CD8-positive, alpha-beta memory T cell (primary cell): ENCODE measurements at regions not wholly inside any gene's neighbourhood (a gene's known extent, or its start where the extent isn't known, plus 50 kb on each side); places are given as distances from the start of the nearest gene placed in this dataset.
"Not testable (repeated sequence)": the region's sequence is repeated elsewhere in the genome, so short reads cannot be mapped to it uniquely, and the experiment has no call there.

ENCODE experiments used
- CTCF ChIA-PET: fragments of 350-600 bp; sonication (Branson Sonifier 250); formaldehyde crosslinking; loops from one replicate; lab custom pipeline; 2021; ENCODE audit warnings: antibody characterized with exemption; lab: Charles Lee
- POLR2A ChIA-PET: fragments of 350-600 bp; sonication (Branson Sonifier 250); formaldehyde crosslinking; loops from one replicate; lab custom pipeline; 2021; ENCODE audit warnings: antibody characterized with exemption; lab: Charles Lee
- DNase-seq, 5 donors: peaks; one replicate each; pipeline versions ENCODE4 v3.0.0 to v3.0.0-alpha.2; 2020 to 2022; ENCODE audit warnings: mixed read lengths in 1 of 5
- H3K27ac ChIP-seq: one replicate; pipeline ENCODE4 v1.7.0; 2013; ENCODE audit warnings: low read depth, mild to moderate bottlenecking, low read length, moderate library complexity
- H3K27me3 ChIP-seq: 2 replicates; pipeline ENCODE4 v1.7.0; 2013; ENCODE audit warnings: low read length, mild to moderate bottlenecking; ENCODE audit not compliant: insufficient read depth, poor library complexity, severe bottlenecking
- H3K36me3 ChIP-seq: 2 replicates; pipeline ENCODE4 v1.7.0; 2013; ENCODE audit warnings: mild to moderate bottlenecking, low read length, moderate library complexity; ENCODE audit not compliant: insufficient read depth
- H3K4me1 ChIP-seq: 2 replicates; pipeline ENCODE4 v1.7.0; 2013; ENCODE audit warnings: mild to moderate bottlenecking, low read length, moderate library complexity; ENCODE audit not compliant: insufficient read depth
- H3K4me3 ChIP-seq: 2 replicates; pipeline ENCODE4 v1.7.0; 2013; ENCODE audit warnings: mild to moderate bottlenecking, low read length
- H3K9me3 ChIP-seq: 2 replicates; pipeline ENCODE4 v1.7.0; 2013; ENCODE audit warnings: mild to moderate bottlenecking, low read length
- H3K27ac Mint-ChIP-seq, 8 donors: one replicate each; pipeline ENCODE4 v1.8.0; 2020 to 2021; ENCODE audit warnings: mixed read lengths in 8 of 8, mild to moderate bottlenecking in 6 of 8, inconsistent platforms in 3 of 8, moderate library complexity in 3 of 8
- H3K27me3 Mint-ChIP-seq, 2 donors: one replicate each; pipeline ENCODE4 v1.8.0; 2020 to 2021; ENCODE audit warnings: mixed read lengths in 2 of 2, mild to moderate bottlenecking in 1 of 2, moderate library complexity in 1 of 2
- H3K36me3 Mint-ChIP-seq, 3 donors: one replicate each; pipeline ENCODE4 v1.8.0; 2020 to 2021; ENCODE audit warnings: mixed read lengths in 3 of 3, inconsistent platforms in 1 of 3, mild to moderate bottlenecking in 1 of 3
- H3K4me1 Mint-ChIP-seq, 3 donors: one replicate each; pipeline ENCODE4 v1.8.0; 2020 to 2021; ENCODE audit warnings: mixed read lengths in 3 of 3, inconsistent platforms in 1 of 3, mild to moderate bottlenecking in 1 of 3
- H3K4me3 Mint-ChIP-seq, 7 donors: one replicate each; pipeline ENCODE4 v1.8.0; 2020 to 2021; ENCODE audit warnings: mixed read lengths in 7 of 7, mild to moderate bottlenecking in 6 of 7, moderate library complexity in 4 of 7, inconsistent platforms in 2 of 7
- H3K9me3 Mint-ChIP-seq, 5 donors: one replicate each; pipeline ENCODE4 v1.8.0; 2020 to 2022; ENCODE audit warnings: mixed read lengths in 5 of 5, mild to moderate bottlenecking in 3 of 5, moderate library complexity in 2 of 5, inconsistent platforms in 1 of 5

GRCh38 chr6:97347111-97347510, 64.1 kb upstream of the MMS22L start:
- ChIA-PET POLR2A (no interaction called here), CTCF (no interaction called here)
- Mint-ChIP-seq H3K9me3 (no peaks in the 10 kb centered on the region), H3K36me3 (no peaks in the 10 kb centered on the region), H3K27ac (no peak overlapping the region), H3K4me3 (no peak overlapping the region), H3K4me1 (no peaks in the 10 kb centered on the region), H3K27me3 (peaks cover 0 to 3% of the 10 kb centered on the region in 2 donors)
- Histone ChIP-seq H3K9me3 (no peaks in the 10 kb centered on the region), H3K4me3 (no peak overlapping the region), H3K27ac (no peak overlapping the region), H3K27me3 (no peaks in the 10 kb centered on the region), H3K36me3 (no peaks in the 10 kb centered on the region), H3K4me1 (no peaks in the 10 kb centered on the region)
- no peak for DNase-seq

DNA sequence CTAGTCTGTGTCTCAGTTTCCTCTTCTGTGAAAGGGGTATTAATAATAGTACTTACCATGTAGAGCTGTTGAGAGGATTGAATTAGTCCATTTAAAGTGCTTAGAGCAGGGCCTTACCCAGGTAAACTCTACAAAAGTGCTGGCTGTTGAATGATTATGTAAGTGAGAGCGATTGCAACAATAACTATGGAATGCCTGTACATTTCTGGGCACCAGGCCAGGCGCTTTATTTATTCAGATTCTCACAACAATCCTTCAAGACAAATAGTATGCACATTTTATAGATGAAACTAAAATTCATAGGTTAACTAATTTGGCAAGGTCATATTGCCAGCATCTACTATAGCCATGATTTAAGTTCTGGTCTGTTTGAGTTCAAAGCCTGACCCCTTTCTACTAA, 78.3 kb upstream of the MMS22L start:
- Mint-ChIP-seq H3K27me3 (peaks cover 10 to 12% of the 10 kb centered on the region in 2 donors), H3K4me1 (no peaks in the 10 kb centered on the region), H3K4me3 (no peak overlapping the region), H3K9me3 (no peaks in the 10 kb centered on the region), H3K36me3 (no peaks in the 10 kb centered on the region), H3K27ac (no peak overlapping the region)
- Histone ChIP-seq H3K27ac (no peak overlapping the region), H3K9me3 (no peaks in the 10 kb centered on the region), H3K4me1 (no peaks in the 10 kb centered on the region), H3K4me3 (no peak overlapping the region), H3K36me3 (no peaks in the 10 kb centered on the region), H3K27me3 (no peaks in the 10 kb centered on the region)
- no peak for DNase-seq
- POLR2A ChIA-PET, result no interaction called here
- CTCF ChIA-PET, result no interaction called here

- Mint-ChIP-seq H3K9me3 (no peaks in the 10 kb centered on the region), H3K4me3 (no peak overlapping the region), H3K4me1 (no peaks in the 10 kb centered on the region), H3K27ac (no peak overlapping the region), H3K27me3 (peaks cover 3 to 4% of the 10 kb centered on the region in 2 donors), H3K36me3 (no peaks in the 10 kb centered on the region)
- H3K9me3 ChIP-seq, result no peaks in the 10 kb centered on the region
- no peaks in the 10 kb centered on the region for H3K4me1 ChIP-seq
- DNase-seq, result no peak
- POLR2A ChIA-PET, result no interaction called here
- CTCF ChIA-PET, result no interaction called here
- H3K27ac ChIP-seq, result no peak overlapping the region
- H3K27me3 ChIP-seq, result no peaks in the 10 kb centered on the region
- H3K4me3 ChIP-seq, result no peak overlapping the region
- no peaks in the 10 kb centered on the region for H3K36me3 ChIP-seq
Measured at GRCh38 chr6:97364327-97364726, 81.3 kb upstream of the MMS22L start.

- DNase-seq, H3K36me3 Mint-ChIP-seq, H3K4me3 ChIP-seq, H3K4me1 ChIP-seq, H3K27me3 ChIP-seq, H3K9me3 ChIP-seq, H3K4me1 Mint-ChIP-seq, H3K4me3 Mint-ChIP-seq, H3K36me3 ChIP-seq, H3K27me3 Mint-ChIP-seq, CTCF ChIA-PET, POLR2A ChIA-PET, H3K9me3 Mint-ChIP-seq, H3K27ac Mint-ChIP-seq, H3K27ac ChIP-seq: not testable (repeated sequence)
Measured at GRCh38 chr6:97382071-97382470, 99.1 kb upstream of the MMS22L start.

DNA sequence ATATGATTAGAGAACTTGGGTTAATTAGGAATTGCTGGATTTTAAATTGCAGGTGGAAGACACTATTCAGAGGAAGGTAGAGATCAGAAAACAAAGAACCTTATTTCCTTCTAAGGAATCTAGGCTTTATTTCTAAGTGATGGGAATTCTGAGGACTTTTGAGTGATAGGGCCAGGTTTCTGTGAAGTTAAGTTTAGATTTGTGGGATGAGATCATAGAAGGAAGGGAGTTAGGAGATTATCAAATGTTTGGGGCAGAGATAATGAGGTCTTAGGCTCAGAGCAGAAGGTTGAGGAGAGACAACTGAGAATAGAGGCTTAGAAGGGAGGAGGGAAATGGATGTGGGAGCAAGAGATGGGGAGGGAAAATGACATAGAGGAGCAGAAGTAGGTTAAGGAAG, 109.7 kb upstream of the MMS22L start:
- CTCF ChIA-PET, result interaction anchor here (1.0 kb wide), 1 partner anchor 207 kb away, joined by 4 read pairs; no protein-coding TSS in a partner anchor
- Mint-ChIP-seq H3K36me3 (no peaks in the 10 kb centered on the region), H3K4me1 (no peaks in the 10 kb centered on the region), H3K27me3 (peaks cover 5 to 27% of the 10 kb centered on the region in 2 donors), H3K9me3 (no peaks in the 10 kb centered on the region), H3K4me3 (no peak overlapping the region), H3K27ac (no peak overlapping the region)
- H3K4me3 ChIP-seq, result no peak overlapping the region
- DNase-seq, result no peak
- no peaks in the 10 kb centered on the region for H3K36me3 ChIP-seq
- POLR2A ChIA-PET, result no interaction called here
- no peak overlapping the region for H3K27ac ChIP-seq
- H3K4me1 ChIP-seq, result no peaks in the 10 kb centered on the region
- H3K9me3 ChIP-seq, result no peaks in the 10 kb centered on the region
- H3K27me3 ChIP-seq, result no peaks in the 10 kb centered on the region

GRCh38 chr6:97394160-97394748, 111.2 kb upstream of the MMS22L start:
- Histone ChIP-seq H3K9me3 (no peaks in the 10 kb centered on the region), H3K4me3 (no peak overlapping the region), H3K27me3 (no peaks in the 10 kb centered on the region), H3K27ac (no peak overlapping the region), H3K4me1 (no peaks in the 10 kb centered on the region), H3K36me3 (no peaks in the 10 kb centered on the region)
- Mint-ChIP-seq H3K4me1 (no peaks in the 10 kb centered on the region), H3K4me3 (no peak overlapping the region), H3K27ac (no peak overlapping the region), H3K27me3 (peaks cover 5 to 23% of the 10 kb centered on the region in 2 donors), H3K36me3 (no peaks in the 10 kb centered on the region), H3K9me3 (no peaks in the 10 kb centered on the region)
- DNase-seq, result peak; percentile 15 to 50 (median 37)
- ChIA-PET CTCF (interaction anchor here (0.8 to 2.2 kb wide), 3 partner anchors 193 to 208 kb away, joined by 3 to 5 read pairs (median 4); no protein-coding TSS in a partner anchor), POLR2A (no interaction called here)

DNA sequence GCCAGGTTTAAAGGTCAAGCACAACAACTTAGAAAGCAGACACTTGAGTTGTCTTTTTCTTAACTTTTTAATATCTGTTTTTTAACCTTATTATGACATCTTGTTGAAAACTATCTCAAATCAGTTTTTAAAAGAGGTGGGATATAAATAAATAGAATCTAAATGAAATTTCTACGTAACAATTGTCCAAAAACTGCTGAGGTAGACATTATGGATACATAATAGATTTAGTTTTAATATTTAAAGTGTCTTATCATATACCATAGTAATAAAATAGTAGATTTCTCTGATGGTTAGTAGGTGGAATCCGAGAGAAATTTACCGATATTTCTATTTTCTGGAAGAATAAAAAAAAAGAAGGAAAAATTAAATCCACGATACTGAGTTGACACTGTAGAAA, 113.9 kb upstream of the MMS22L start:
- POLR2A ChIA-PET, result no interaction called here
- Mint-ChIP-seq H3K27me3 (peaks cover 4 to 7% of the 10 kb centered on the region in 2 donors), H3K9me3 (no peaks in the 10 kb centered on the region), H3K36me3 (no peaks in the 10 kb centered on the region), H3K27ac (no peak overlapping the region), H3K4me1 (no peaks in the 10 kb centered on the region), H3K4me3 (no peak overlapping the region)
- Histone ChIP-seq H3K27ac (no peak overlapping the region), H3K4me1 (no peaks in the 10 kb centered on the region), H3K27me3 (no peaks in the 10 kb centered on the region), H3K9me3 (no peaks in the 10 kb centered on the region), H3K4me3 (no peak overlapping the region), H3K36me3 (no peaks in the 10 kb centered on the region)
- DNase-seq, result no peak
- CTCF ChIA-PET, result no interaction called here

- no peaks in the 10 kb centered on the region for H3K36me3 Mint-ChIP-seq
- H3K4me3 Mint-ChIP-seq, result no peak overlapping the region
- ChIA-PET POLR2A (no interaction called here), CTCF (no interaction called here)
- Histone ChIP-seq H3K27me3 (no peaks in the 10 kb centered on the region), H3K4me1 (no peaks in the 10 kb centered on the region), H3K36me3 (no peaks in the 10 kb centered on the region), H3K4me3 (no peak overlapping the region), H3K27ac (no peak overlapping the region), H3K9me3 (no peaks in the 10 kb centered on the region)
- DNase-seq, result no peak
- H3K27ac Mint-ChIP-seq, result no peak overlapping the region
- H3K4me1 Mint-ChIP-seq, result no peaks in the 10 kb centered on the region
- H3K27me3 Mint-ChIP-seq, result no peaks in the 10 kb centered on the region
- no peaks in the 10 kb centered on the region for H3K9me3 Mint-ChIP-seq
Measured at GRCh38 chr6:97399208-97399607, 116.2 kb upstream of the MMS22L start.
